Choroid plexus epithelial cell (primary cell): ENCODE measurements at regions not wholly inside any gene's neighbourhood (a gene's known extent, or its start where the extent isn't known, plus 50 kb on each side); places are given as distances from the start of the nearest gene placed in this dataset.

Experiments used
- DNase-seq: peaks from one replicate; pipeline ENCODE4 v3.0.0-alpha.2; 2010; ENCODE audit warnings: low read depth
- H3K4me3 ChIP-seq: 2 replicates; pipeline ENCODE4 v1.5.1; 2011; ENCODE audit warnings: low read depth, mild to moderate bottlenecking, control low read depth, low read length, moderate library complexity
- TF ChIP-seq, protein P1 (sequence below): conservative IDR thresholded peaks from 2 replicates; pipeline ENCODE4 v1.5.1; 2011; ENCODE audit warnings: low read depth, mild to moderate bottlenecking, control low read depth, inconsistent platforms, low read length, moderate library complexity

DNA sequence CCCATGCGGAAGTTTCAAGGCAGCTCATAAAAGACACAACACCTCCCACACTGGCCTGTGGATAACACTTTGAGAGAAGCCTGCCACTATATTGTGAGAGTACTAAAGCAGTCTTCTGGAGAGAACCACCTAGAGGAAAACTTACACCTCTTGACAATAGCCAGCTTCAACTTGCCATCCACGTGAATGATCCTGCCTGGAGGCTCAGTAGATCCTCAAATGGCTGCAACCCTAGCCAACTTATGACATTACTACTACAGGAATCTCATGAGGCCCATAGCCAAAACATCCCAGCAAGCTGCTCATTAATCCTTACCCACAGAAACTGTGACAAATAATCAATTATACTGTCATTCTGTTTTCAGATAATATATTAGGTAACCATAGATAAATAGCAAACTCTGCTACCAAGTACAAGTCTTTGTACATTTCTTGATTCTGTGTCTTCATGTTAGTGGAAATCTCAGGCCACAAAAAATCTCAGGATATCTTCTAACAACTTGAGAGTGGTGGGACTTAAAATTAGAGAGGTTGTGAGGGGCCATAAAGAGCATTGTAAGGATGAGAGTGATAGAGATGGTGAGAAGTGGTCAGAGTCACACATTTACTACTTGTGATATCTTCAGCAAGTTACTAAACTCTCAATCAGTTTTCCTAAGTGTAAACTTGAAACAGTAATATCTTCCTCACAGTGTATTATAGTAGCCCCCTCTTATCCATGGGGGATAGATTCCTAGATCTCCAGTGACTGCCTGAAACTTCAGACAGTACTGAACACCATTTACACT, 368.0 kb downstream of the C12orf50 start:
- no peak for DNase-seq
- TF ChIP-seq, protein P1, sequence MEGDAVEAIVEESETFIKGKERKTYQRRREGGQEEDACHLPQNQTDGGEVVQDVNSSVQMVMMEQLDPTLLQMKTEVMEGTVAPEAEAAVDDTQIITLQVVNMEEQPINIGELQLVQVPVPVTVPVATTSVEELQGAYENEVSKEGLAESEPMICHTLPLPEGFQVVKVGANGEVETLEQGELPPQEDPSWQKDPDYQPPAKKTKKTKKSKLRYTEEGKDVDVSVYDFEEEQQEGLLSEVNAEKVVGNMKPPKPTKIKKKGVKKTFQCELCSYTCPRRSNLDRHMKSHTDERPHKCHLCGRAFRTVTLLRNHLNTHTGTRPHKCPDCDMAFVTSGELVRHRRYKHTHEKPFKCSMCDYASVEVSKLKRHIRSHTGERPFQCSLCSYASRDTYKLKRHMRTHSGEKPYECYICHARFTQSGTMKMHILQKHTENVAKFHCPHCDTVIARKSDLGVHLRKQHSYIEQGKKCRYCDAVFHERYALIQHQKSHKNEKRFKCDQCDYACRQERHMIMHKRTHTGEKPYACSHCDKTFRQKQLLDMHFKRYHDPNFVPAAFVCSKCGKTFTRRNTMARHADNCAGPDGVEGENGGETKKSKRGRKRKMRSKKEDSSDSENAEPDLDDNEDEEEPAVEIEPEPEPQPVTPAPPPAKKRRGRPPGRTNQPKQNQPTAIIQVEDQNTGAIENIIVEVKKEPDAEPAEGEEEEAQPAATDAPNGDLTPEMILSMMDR: no peak
- no peak overlapping the region for H3K4me3 ChIP-seq

DNA sequence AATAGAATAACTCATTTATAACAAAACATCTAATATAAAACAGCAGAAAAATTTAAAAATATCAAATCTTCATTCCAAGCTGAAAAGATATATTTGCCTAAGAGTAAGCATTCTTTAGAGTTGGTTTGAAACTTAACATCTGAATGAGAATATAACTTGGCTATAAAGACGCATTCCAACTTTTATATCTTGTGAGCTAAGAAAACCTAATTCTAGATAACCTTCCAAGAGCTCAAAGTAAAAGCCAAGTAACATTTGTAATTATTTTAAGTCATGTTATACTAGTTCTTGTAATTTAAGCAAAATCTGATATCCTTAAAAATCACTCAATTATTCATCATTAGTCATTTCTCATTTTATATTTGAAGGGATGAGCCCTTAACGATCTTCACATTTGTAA, 368.9 kb downstream of the C12orf50 start:
- no peak for DNase-seq
- no peak overlapping the region for H3K4me3 ChIP-seq
- TF ChIP-seq, protein P1: no peak

GRCh38 chr12:87656311-87656710, 372.9 kb downstream of the C12orf50 start:
- no peak overlapping the region for H3K4me3 ChIP-seq
- TF ChIP-seq, protein P1: no peak
- DNase-seq: no peak

- DNase-seq: no peak
- TF ChIP-seq, protein P1: no peak
- H3K4me3 ChIP-seq: no peak overlapping the region
Observed at GRCh38 chr12:87651670-87652425, 377.4 kb downstream of the C12orf50 start.

DNA sequence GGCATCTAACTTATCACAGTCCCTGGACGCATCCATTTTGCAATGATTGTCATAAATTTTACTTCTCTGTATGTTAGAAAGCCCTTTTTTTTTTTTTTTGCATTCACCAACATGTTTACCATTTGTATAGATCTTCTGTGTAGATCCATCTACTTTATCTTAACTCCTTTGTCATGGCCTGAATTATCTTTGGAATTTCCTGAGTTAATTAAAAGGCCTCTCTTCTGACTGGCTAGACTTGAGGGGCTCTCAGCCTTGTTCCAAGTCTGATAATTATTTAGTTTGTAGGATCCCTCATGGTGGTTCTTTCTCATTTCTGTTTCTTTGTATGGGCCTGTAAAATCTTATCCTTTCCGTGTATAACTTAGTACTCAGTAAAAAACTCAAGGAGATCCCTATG, 387.0 kb downstream of the C12orf50 start:
- TF ChIP-seq, protein P1: no peak
- no peak overlapping the region for H3K4me3 ChIP-seq
- no peak for DNase-seq

DNA sequence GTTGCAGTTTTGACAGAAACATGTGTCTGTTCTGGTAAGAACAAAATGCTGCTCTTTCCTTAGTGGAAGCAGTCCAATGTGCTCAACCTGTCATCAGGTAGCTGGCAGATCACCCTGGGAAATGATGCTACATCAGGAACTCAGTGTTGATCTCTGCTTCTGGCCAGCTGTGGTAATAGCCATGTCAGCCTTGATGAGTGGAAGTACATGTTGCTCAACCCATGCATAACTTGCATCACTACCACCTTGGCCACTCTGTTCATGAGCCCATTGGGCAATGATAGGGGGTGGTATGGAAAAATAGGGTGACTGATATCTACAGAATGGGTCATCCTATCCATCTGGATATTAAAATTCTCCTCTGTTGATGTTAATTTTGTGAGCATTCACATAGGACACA, 411.0 kb downstream of the C12orf50 start:
- DNase-seq: peak; percentile 46
- TF ChIP-seq, protein P1: no peak
- H3K4me3 ChIP-seq: no peak overlapping the region
